Hepatocyte (in vitro differentiated cells): ENCODE measurements at regions not wholly inside any gene's neighbourhood (a gene's known extent, or its start where the extent isn't known, plus 50 kb on each side); places are given as distances from the start of the nearest gene placed in this dataset.

ENCODE experiments used
- CTCF ChIP-seq: fragments of 200-600 bp; sonication (generic); IDR thresholded peaks from 2 replicates; pipeline ENCODE4 v1.5.1; 2016; ENCODE audit warnings: antibody characterized with exemption, mild to moderate bottlenecking; ENCODE audit not compliant: poor library complexity
- EZH2 ChIP-seq: fragments of 200-600 bp; sonication (generic); IDR thresholded peaks from 2 replicates; pipeline ENCODE4 v1.6.1; 2016; ENCODE audit warnings: antibody characterized with exemption, mild to moderate bottlenecking, borderline replicate concordance
- EZH2phosphoT487 ChIP-seq: fragments of 200-600 bp; sonication (generic); IDR thresholded peaks from one replicate; pipeline ENCODE4 v1.6.1; 2018; ENCODE audit warnings: antibody characterized with exemption, mild to moderate bottlenecking, low read depth, moderate library complexity; ENCODE audit not compliant: unreplicated experiment, severe bottlenecking

DNA sequence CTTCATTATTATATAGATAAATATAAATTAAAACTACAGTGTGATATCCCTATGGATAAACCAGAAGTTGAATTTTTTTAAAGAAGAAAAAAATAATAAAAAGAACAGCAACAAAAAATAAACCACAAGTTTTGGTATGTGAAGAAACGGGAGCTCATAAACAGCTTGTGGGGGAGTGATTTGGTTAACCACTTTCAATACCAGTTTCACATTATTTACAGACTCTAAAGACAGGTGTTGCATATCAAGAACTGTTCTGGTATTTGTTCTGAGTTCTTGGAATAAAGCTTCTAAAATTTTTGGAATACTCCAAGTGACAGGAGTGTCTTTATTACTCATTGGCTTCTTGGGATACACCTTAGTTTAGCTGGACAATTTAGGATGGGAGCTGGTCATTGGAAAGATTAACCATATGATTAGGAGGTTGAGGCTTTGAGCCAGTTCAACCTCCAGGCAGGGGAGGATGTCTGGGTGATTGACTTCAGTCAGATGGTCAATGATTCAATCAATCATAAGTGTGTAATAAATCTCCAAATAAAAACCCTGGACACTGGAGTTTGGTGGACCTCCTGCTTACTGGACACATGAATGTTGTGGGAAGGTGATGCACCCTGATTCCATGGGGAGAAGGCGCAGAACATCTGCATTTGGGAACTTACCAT, 2223.1 kb upstream of the C9orf72 start:
- TF ChIP-seq CTCF (no peak), EZH2 (no peak), EZH2phosphoT487 (no peak)
